A549 (cell line): ENCODE measurements at regions not wholly inside any gene's neighbourhood (a gene's known extent, or its start where the extent isn't known, plus 50 kb on each side); places are given as distances from the start of the nearest gene placed in this dataset.
"Not testable (repeated sequence)": the region's sequence is repeated elsewhere in the genome, so short reads cannot be mapped to it uniquely, and the experiment has no call there.

Experiments used
- BHLHE40 ChIP-seq: IDR thresholded peaks from 2 replicates; pipeline ENCODE4 v1.6.1; 2012; ENCODE audit warnings: low read depth, low read length, inconsistent platforms
- CBX2 ChIP-seq: fragments of 200-600 bp; sonication (generic); IDR thresholded peaks from 2 replicates; pipeline ENCODE4 v1.6.1; 2016; ENCODE audit warnings: low read depth, mild to moderate bottlenecking, borderline replicate concordance
- CTCF ChIP-seq: fragments of >200 bp; sonication (Bioruptor Twin); formaldehyde crosslinking; IDR thresholded peaks from 3 replicates; pipeline ENCODE4 v1.5.1; 2016
- EP300 ChIP-seq, 2 experiments: fragments of >200 bp; sonication (Bioruptor Twin); formaldehyde crosslinking; IDR thresholded peaks; 2 replicates in 1 of 2; 3 replicates in 1 of 2; pipeline ENCODE4 v1.6.1; 2016 to 2017
- HDAC2 ChIP-seq: fragments of 200-600 bp; sonication (generic); IDR thresholded peaks from 2 replicates; pipeline ENCODE4 v1.6.1; 2016
- POLR2A ChIP-seq: IDR thresholded peaks from 2 replicates; pipeline ENCODE4 v1.6.1; 2012; ENCODE audit warnings: mild to moderate bottlenecking, low read length
- RAD21 ChIP-seq, 2 experiments: fragments of >200 bp in 1 of 2; sonication (Bioruptor Twin) in 1 of 2; formaldehyde crosslinking in 1 of 2; IDR thresholded peaks in 1 of 2; conservative IDR thresholded peaks in 1 of 2; 2 replicates in 1 of 2; 3 replicates in 1 of 2; pipeline ENCODE4 v1.6.1; 2012 to 2018; ENCODE audit warnings: inconsistent platforms in 1 of 2
- ZSCAN20 ChIP-seq: fragments of 250-450 bp; sonication (Bioruptor Pico); IDR thresholded peaks from 2 replicates; pipeline ENCODE4 v1.8.0; 2022; ENCODE audit warnings: mild to moderate bottlenecking, moderate library complexity

GRCh38 chr2:90052113-90052631, 1360.7 kb downstream of the RPIA start:
- not testable (repeated sequence) for TF ChIP-seq BHLHE40; POLR2A; CBX2; CTCF; HDAC2; RAD21 (conservative IDR thresholded peaks at IDR 0.05 in 1 of 2, IDR thresholded peaks at IDR 0.05 in 1 of 2); EP300 (IDR thresholded peaks at IDR 0.05); ZSCAN20 (CRISPR knock-in tag)
